ENCODE measurements at regions not wholly inside any gene's neighbourhood (a gene's known extent, or its start where the extent isn't known, plus 50 kb on each side); places are given as distances from the start of the nearest gene placed in this dataset.

GRCh38 chr6:48057601-48058000, 53.4 kb downstream of the PTCHD4 start:
- DNase-seq (ENCODE audit: low spot score) = peak; percentile 32

- DNase-seq (ENCODE audit: low spot score) = peak; percentile 15
Observed at GRCh38 chr6:48048451-48049146, 62.4 kb downstream of the PTCHD4 start.

- no peak for DNase-seq (ENCODE audit: low spot score)
Observed at GRCh38 chr6:48041894-48042293, 69.1 kb downstream of the PTCHD4 start.

- DNase-seq (ENCODE audit: low spot score) = peak; percentile 3
Observed at GRCh38 chr6:48037946-48038345, 73.1 kb downstream of the PTCHD4 start.

GRCh38 chr6:48036316-48036715, 74.7 kb downstream of the PTCHD4 start:
- no peak for DNase-seq (ENCODE audit: low spot score)

- DNase-seq (ENCODE audit: low spot score) = no peak
Observed at GRCh38 chr6:48032151-48032550, 78.8 kb downstream of the PTCHD4 start.

- no peak for DNase-seq (ENCODE audit: low spot score)
Observed at GRCh38 chr6:48031711-48032110, 79.3 kb downstream of the PTCHD4 start.

- DNase-seq (ENCODE audit: low spot score) = no peak
Observed at GRCh38 chr6:48027704-48028435, 83.1 kb downstream of the PTCHD4 start.

GRCh38 chr6:48024956-48025355, 86.0 kb downstream of the PTCHD4 start:
- DNase-seq (ENCODE audit: low spot score) = no peak

- no peak for DNase-seq (ENCODE audit: low spot score)
Observed at GRCh38 chr6:48021904-48022303, 89.1 kb downstream of the PTCHD4 start.

GRCh38 chr6:48016020-48016755, 94.8 kb downstream of the PTCHD4 start:
- DNase-seq (ENCODE audit: low spot score) = no peak

- DNase-seq (ENCODE audit: low spot score) = no peak
Observed at GRCh38 chr6:47992809-47993208, 118.2 kb downstream of the PTCHD4 start.

- DNase-seq (ENCODE audit: low spot score) = no peak
Observed at GRCh38 chr6:47983491-47983890, 127.5 kb downstream of the PTCHD4 start.

- DNase-seq (ENCODE audit: low spot score) = no peak
Observed at GRCh38 chr6:47977314-47977713, 133.7 kb downstream of the PTCHD4 start.

- DNase-seq (ENCODE audit: low spot score) = no peak
Observed at GRCh38 chr6:47974106-47974505, 136.9 kb downstream of the PTCHD4 start.

- no peak for DNase-seq (ENCODE audit: low spot score)
Observed at GRCh38 chr6:47970826-47971225, 140.2 kb downstream of the PTCHD4 start.

- no peak for DNase-seq (ENCODE audit: low spot score)
Observed at GRCh38 chr6:47967843-47968242, 143.2 kb downstream of the PTCHD4 start.

GRCh38 chr6:47964969-47965368, 146.0 kb downstream of the PTCHD4 start:
- no peak for DNase-seq (ENCODE audit: low spot score)

GRCh38 chr6:47952640-47953039, 158.4 kb downstream of the PTCHD4 start:
- DNase-seq (ENCODE audit: low spot score) = no peak

- DNase-seq (ENCODE audit: low spot score) = no peak
Observed at GRCh38 chr6:47944846-47945245, 163.0 kb downstream of the OPN5 start.

- no peak for DNase-seq (ENCODE audit: low spot score)
Observed at GRCh38 chr6:47938405-47938804, 156.6 kb downstream of the OPN5 start.

GRCh38 chr6:47936820-47937219, 155.0 kb downstream of the OPN5 start:
- no peak for DNase-seq (ENCODE audit: low spot score)

GRCh38 chr6:47934023-47934422, 152.2 kb downstream of the OPN5 start:
- no peak for DNase-seq (ENCODE audit: low spot score)

Data from Ammon's horn (tissue), 1 donor.